ENCODE measurements at regions not wholly inside any gene's neighbourhood (a gene's known extent, or its start where the extent isn't known, plus 50 kb on each side); places are given as distances from the start of the nearest gene placed in this dataset.

DNA sequence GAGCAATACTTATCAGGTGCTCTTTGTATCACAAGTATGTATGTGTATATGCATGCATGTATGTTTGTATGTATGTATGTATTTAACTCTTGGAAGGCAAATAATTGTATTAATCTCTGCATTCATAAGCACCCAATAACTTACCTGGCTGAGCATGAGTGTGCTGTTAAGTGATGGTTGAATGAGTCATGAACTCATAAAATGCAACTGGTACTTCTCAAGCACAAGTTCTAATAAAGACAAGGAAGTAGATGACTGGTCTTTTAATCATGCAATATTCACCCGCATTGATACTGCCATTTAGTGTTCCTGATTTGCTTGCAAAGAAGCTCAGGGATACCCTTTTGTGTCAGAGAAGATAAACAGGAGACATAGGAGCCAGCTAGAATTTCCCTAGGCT, 204.9 kb upstream of the TRPM3 start:
- TF ChIP-seq, protein P1, sequence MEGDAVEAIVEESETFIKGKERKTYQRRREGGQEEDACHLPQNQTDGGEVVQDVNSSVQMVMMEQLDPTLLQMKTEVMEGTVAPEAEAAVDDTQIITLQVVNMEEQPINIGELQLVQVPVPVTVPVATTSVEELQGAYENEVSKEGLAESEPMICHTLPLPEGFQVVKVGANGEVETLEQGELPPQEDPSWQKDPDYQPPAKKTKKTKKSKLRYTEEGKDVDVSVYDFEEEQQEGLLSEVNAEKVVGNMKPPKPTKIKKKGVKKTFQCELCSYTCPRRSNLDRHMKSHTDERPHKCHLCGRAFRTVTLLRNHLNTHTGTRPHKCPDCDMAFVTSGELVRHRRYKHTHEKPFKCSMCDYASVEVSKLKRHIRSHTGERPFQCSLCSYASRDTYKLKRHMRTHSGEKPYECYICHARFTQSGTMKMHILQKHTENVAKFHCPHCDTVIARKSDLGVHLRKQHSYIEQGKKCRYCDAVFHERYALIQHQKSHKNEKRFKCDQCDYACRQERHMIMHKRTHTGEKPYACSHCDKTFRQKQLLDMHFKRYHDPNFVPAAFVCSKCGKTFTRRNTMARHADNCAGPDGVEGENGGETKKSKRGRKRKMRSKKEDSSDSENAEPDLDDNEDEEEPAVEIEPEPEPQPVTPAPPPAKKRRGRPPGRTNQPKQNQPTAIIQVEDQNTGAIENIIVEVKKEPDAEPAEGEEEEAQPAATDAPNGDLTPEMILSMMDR (IDR thresholded peaks at IDR 0.05): no peak
- no peak for TF ChIP-seq EZH2phosphoT487 (IDR thresholded peaks at IDR 0.05)
